NCI-H2107 treated with DMSO at 0.1 percent for 48 hours (cell line): ENCODE measurements at regions not wholly inside any gene's neighbourhood (a gene's known extent, or its start where the extent isn't known, plus 50 kb on each side); places are given as distances from the start of the nearest gene placed in this dataset.

Source experiments
- DNase-seq: peaks from one replicate; lab custom pipeline; 2025; ENCODE audit not compliant: unreplicated experiment; lab: John Stamatoyannopoulos, UW

- DNase-seq, result no peak
Measured at GRCh38 chr9:79176014-79176697, 395.6 kb upstream of the TLE4 start.

- no peak for DNase-seq
Measured at GRCh38 chr9:79184831-79185230, 386.9 kb upstream of the TLE4 start.

GRCh38 chr9:79185866-79186265, 385.9 kb upstream of the TLE4 start:
- no peak for DNase-seq

GRCh38 chr9:79189511-79189924, 382.2 kb upstream of the TLE4 start:
- no peak for DNase-seq

GRCh38 chr9:79193001-79193400, 378.8 kb upstream of the TLE4 start:
- DNase-seq, result no peak

GRCh38 chr9:79193501-79194223, 378.1 kb upstream of the TLE4 start:
- no peak for DNase-seq

- no peak for DNase-seq
Measured at GRCh38 chr9:79195879-79196278, 375.9 kb upstream of the TLE4 start.

GRCh38 chr9:79196606-79197005, 375.2 kb upstream of the TLE4 start:
- no peak for DNase-seq

GRCh38 chr9:79200336-79200735, 371.4 kb upstream of the TLE4 start:
- no peak for DNase-seq

GRCh38 chr9:79201636-79202035, 370.1 kb upstream of the TLE4 start:
- DNase-seq, result no peak

- no peak for DNase-seq
Measured at GRCh38 chr9:79208791-79209396, 362.9 kb upstream of the TLE4 start.

GRCh38 chr9:79210541-79211243, 361.1 kb upstream of the TLE4 start:
- peak; percentile 2 for DNase-seq

- DNase-seq, result no peak
Measured at GRCh38 chr9:79213417-79214125, 358.2 kb upstream of the TLE4 start.

- DNase-seq, result no peak
Measured at GRCh38 chr9:79215821-79216220, 355.9 kb upstream of the TLE4 start.

- no peak for DNase-seq
Measured at GRCh38 chr9:79220251-79220650, 351.5 kb upstream of the TLE4 start.

- no peak for DNase-seq
Measured at GRCh38 chr9:79220666-79221065, 351.1 kb upstream of the TLE4 start.

- DNase-seq, result no peak
Measured at GRCh38 chr9:79221084-79221483, 350.7 kb upstream of the TLE4 start.

- DNase-seq, result no peak
Measured at GRCh38 chr9:79222483-79222882, 349.3 kb upstream of the TLE4 start.

GRCh38 chr9:79224672-79225433, 346.9 kb upstream of the TLE4 start:
- DNase-seq, result no peak

GRCh38 chr9:79233542-79233941, 338.2 kb upstream of the TLE4 start:
- no peak for DNase-seq
